ENCODE measurements at regions not wholly inside any gene's neighbourhood (a gene's known extent, or its start where the extent isn't known, plus 50 kb on each side); places are given as distances from the start of the nearest gene placed in this dataset.

DNA sequence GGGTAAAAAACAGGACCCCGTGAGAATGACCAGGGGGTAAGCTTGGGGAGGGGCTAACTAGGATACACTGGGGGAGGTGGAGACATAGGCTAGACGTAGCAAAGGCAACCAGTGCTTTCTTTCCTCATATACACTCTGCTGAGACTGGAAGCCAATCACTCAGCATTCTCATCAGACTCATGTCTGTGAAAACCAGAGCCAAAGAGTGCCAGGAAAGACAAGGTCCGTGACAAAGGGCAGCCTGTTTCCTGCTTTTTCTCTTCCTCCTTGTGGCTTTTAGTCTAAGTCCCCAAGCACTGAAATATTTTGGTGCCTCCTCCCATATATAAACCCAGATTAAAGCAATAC is 97.9 kb upstream of the NEDD9 start:
- Histone ChIP-seq H3K36me3 (ENCODE audit: control insufficient read depth, insufficient read depth, low read length) (no peaks in the 10 kb centered on the region), H3K14ac (replicated peaks; ENCODE audit: low read depth, low read length) (no peak overlapping the region), H2AK5ac (ENCODE audit: low read depth, low read length) (no peak overlapping the region), H4K8ac (ENCODE audit: low read depth in 2 of 2, low read length in 2 of 2) (no peak overlapping the region), H3K9me1 (ENCODE audit: insufficient read depth, low read length) (peaks cover 2% of the 10 kb centered on the region; the same call in 1 of the 2 replicates), H4K20me1 (ENCODE audit: insufficient read depth, low read length) (no peaks in the 10 kb centered on the region), H4K5ac (ENCODE audit: low read depth, low read length) (no peak overlapping the region), H3K27ac (ENCODE audit: insufficient read depth, low read length) (no peak overlapping the region), H2AFZ (replicated peaks; ENCODE audit: low read length, poor library complexity) (no peak overlapping the region), H2BK120ac (ENCODE audit: low read depth, low read length) (no peak overlapping the region), H3K18ac (ENCODE audit: low read depth, low read length) (no peak overlapping the region), H3K4me3 (ENCODE audit: insufficient read depth, low read depth, low read length) (no peak overlapping the region), H4K91ac (ENCODE audit: insufficient read depth, low read depth, low read length) (no peak overlapping the region), H3K9me3 (ENCODE audit: control insufficient read depth, insufficient read depth, low read length) (no peaks in the 10 kb centered on the region), H2BK15ac (ENCODE audit: low read depth, low read length) (no peak overlapping the region), H2AK9ac (replicated peaks; ENCODE audit: low read depth, low read length, poor library complexity) (no peak overlapping the region), H3K56ac (ENCODE audit: extremely low read depth, insufficient read depth, low read length) (no peak overlapping the region), H3K79me1 (ENCODE audit: low read depth in 1 of 2, low read length in 2 of 2) (no peaks in the 10 kb centered on the region), H3K23ac (ENCODE audit: low read depth, low read length) (no peak overlapping the region), H3K4ac (ENCODE audit: low read depth, low read length) (no peak overlapping the region), H2BK20ac (ENCODE audit: low read depth, low read length) (no peak overlapping the region), H3K4me1 (ENCODE audit: control insufficient read depth, insufficient read depth, low read length) (peaks cover 8% of the 10 kb centered on the region), H3K9ac (ENCODE audit: low read depth, low read length) (no peak overlapping the region), H2BK5ac (ENCODE audit: low read depth, low read length, poor library complexity, severe bottlenecking) (no peak overlapping the region), H3K4me2 (ENCODE audit: low read depth, low read length) (no peak overlapping the region), H3K27me3 (ENCODE audit: control insufficient read depth, insufficient read depth, low read length) (no peaks in the 10 kb centered on the region; the same call in 1 of the 2 replicates)
- ChIA-PET POLR2A (ENCODE audit: unreplicated experiment) (no interaction called here), CTCF (no interaction called here)
- TF ChIP-seq RCOR1 (IDR thresholded peaks at IDR 0.05; ENCODE audit: insufficient replicate concordance, low read length) (no peak), RFX5 (IDR thresholded peaks at IDR 0.05; ENCODE audit: low read depth, low read length) (no peak), MXI1 (IDR thresholded peaks at IDR 0.05; ENCODE audit: borderline replicate concordance, low read depth, low read length) (no peak), RAD21 (IDR thresholded peaks at IDR 0.05; ENCODE audit: low read length) (no peak), FOS (IDR thresholded peaks at IDR 0.05; ENCODE audit: low read depth, low read length) (no peak), MAFK (IDR thresholded peaks at IDR 0.05; ENCODE audit: low read depth, low read length) (no peak), CHD1 (IDR thresholded peaks at IDR 0.05; ENCODE audit: low read depth, low read length) (no peak), MAZ (IDR thresholded peaks at IDR 0.05; ENCODE audit: borderline replicate concordance, low read depth, low read length) (no peak), BHLHE40 (IDR thresholded peaks at IDR 0.05; ENCODE audit: low read depth, low read length) (no peak)
- TF ChIP-seq, protein P1, sequence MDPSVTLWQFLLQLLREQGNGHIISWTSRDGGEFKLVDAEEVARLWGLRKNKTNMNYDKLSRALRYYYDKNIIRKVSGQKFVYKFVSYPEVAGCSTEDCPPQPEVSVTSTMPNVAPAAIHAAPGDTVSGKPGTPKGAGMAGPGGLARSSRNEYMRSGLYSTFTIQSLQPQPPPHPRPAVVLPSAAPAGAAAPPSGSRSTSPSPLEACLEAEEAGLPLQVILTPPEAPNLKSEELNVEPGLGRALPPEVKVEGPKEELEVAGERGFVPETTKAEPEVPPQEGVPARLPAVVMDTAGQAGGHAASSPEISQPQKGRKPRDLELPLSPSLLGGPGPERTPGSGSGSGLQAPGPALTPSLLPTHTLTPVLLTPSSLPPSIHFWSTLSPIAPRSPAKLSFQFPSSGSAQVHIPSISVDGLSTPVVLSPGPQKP (IDR thresholded peaks at IDR 0.05; ENCODE audit: borderline replicate concordance, low read depth, low read length) = no peak
- TF ChIP-seq, protein P2, sequence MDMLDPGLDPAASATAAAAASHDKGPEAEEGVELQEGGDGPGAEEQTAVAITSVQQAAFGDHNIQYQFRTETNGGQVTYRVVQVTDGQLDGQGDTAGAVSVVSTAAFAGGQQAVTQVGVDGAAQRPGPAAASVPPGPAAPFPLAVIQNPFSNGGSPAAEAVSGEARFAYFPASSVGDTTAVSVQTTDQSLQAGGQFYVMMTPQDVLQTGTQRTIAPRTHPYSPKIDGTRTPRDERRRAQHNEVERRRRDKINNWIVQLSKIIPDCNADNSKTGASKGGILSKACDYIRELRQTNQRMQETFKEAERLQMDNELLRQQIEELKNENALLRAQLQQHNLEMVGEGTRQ (IDR thresholded peaks at IDR 0.05; ENCODE audit: low read depth, low read length) = no peak
- BruUV-seq (replicated peaks) = no TSS peak
- WGBS, 2 experiments (ENCODE audit: extremely low coverage in 2 of 2, insufficient read length in 1 of 2) = no CpG with 5 or more reads among the region's 3 CpGs
- in situ Hi-C loops (cut with MboI; ENCODE audit: low sequenced_read_pairs) (no loop called here), dilution Hi-C loops (cut with HindIII; ENCODE audit: low sequenced_read_pairs, unreplicated experiment) (no loop called here), intact Hi-C loops (cut with micrococcal nuclease) (no loop called here)
- DNase-seq = no peak
- no peak for ATAC-seq (ENCODE audit: low read depth)
